MM.1S (cell line): ENCODE measurements at regions not wholly inside any gene's neighbourhood (a gene's known extent, or its start where the extent isn't known, plus 50 kb on each side); places are given as distances from the start of the nearest gene placed in this dataset.

Experiments
- DNase-seq: peaks from one replicate; pipeline ENCODE4 v3.0.0-alpha.2; 2015
- H2AFZ ChIP-seq: fragments of 300-600 bp; sonication (generic); 2 replicates; pipeline ENCODE4 v1.6.0; 2016; ENCODE audit warnings: antibody characterized with exemption, low read length
- H3F3A ChIP-seq: fragments of 300-600 bp; sonication (generic); 2 replicates; pipeline ENCODE4 v1.6.1; 2016; ENCODE audit warnings: mild to moderate bottlenecking, antibody characterized with exemption, low read length, moderate library complexity, mixed read lengths; ENCODE audit not compliant: insufficient read depth
- H3K27ac ChIP-seq: fragments of 300-600 bp; sonication (generic); 2 replicates; pipeline ENCODE4 v1.5.1; 2016; ENCODE audit warnings: mild to moderate bottlenecking, low read length
- H3K27me3 ChIP-seq: fragments of 300-600 bp; sonication (generic); replicated peaks from 2 replicates; pipeline ENCODE4 v1.6.0; 2016; ENCODE audit warnings: low read length; ENCODE audit not compliant: insufficient read depth
- H3K36me3 ChIP-seq: fragments of 300-600 bp; sonication (generic); replicated peaks from 2 replicates; pipeline ENCODE4 v1.6.1; 2016; ENCODE audit warnings: mild to moderate bottlenecking, low read length, mixed read lengths; ENCODE audit not compliant: insufficient read depth
- H3K4me1 ChIP-seq: fragments of 300-600 bp; sonication (generic); 2 replicates; pipeline ENCODE4 v1.6.1; 2016; ENCODE audit warnings: low read length, mixed read lengths
- H3K4me2 ChIP-seq: fragments of 300-600 bp; sonication (generic); 2 replicates; pipeline ENCODE4 v1.6.0; 2016; ENCODE audit warnings: low read depth, low read length
- H3K4me3 ChIP-seq: fragments of 300-600 bp; sonication (generic); 2 replicates; pipeline ENCODE4 v1.5.1; 2016; ENCODE audit warnings: low read length, mixed read lengths
- H3K79me2 ChIP-seq: fragments of 300-600 bp; sonication (generic); 2 replicates; pipeline ENCODE4 v1.6.1; 2016; ENCODE audit warnings: mixed run types, low read length, mixed read lengths
- H3K9ac ChIP-seq: fragments of 300-600 bp; sonication (generic); 2 replicates; pipeline ENCODE4 v1.6.1; 2016; ENCODE audit warnings: low read length, mixed read lengths
- H3K9me2 ChIP-seq: fragments of 300-600 bp; sonication (generic); replicated peaks from 2 replicates; pipeline ENCODE4 v1.6.1; 2016; ENCODE audit warnings: mild to moderate bottlenecking, low read length, mixed read lengths; ENCODE audit not compliant: insufficient read depth
- H3K9me3 ChIP-seq: fragments of 300-600 bp; sonication (generic); replicated peaks from 2 replicates; pipeline ENCODE4 v1.6.1; 2016; ENCODE audit warnings: mild to moderate bottlenecking, low read length, mixed read lengths; ENCODE audit not compliant: insufficient read depth
- H4K20me1 ChIP-seq: fragments of 300-600 bp; sonication (generic); 2 replicates; pipeline ENCODE4 v1.6.1; 2016; ENCODE audit warnings: mild to moderate bottlenecking, low read length, moderate library complexity, mixed read lengths; ENCODE audit not compliant: insufficient read depth
- CTCF ChIP-seq: fragments of 300-600 bp; sonication (generic); IDR thresholded peaks from 2 replicates; pipeline ENCODE4 v1.5.1; 2016; ENCODE audit warnings: antibody characterized with exemption, low read length, mixed read lengths
- EZH2 ChIP-seq: fragments of 300-600 bp; sonication (generic); optimal IDR thresholded peaks from 2 replicates; pipeline ENCODE3; 2017; ENCODE audit warnings: low read depth, mild to moderate bottlenecking, antibody characterized with exemption, low read length, mixed read lengths
- EZH2phosphoT487 ChIP-seq: fragments of 300-600 bp; sonication (generic); IDR thresholded peaks from 2 replicates; pipeline ENCODE4 v1.6.1; 2018; ENCODE audit warnings: antibody characterized with exemption, low read length

- H3F3A ChIP-seq, result no peaks in the 10 kb centered on the region
- H3K79me2 ChIP-seq, result no peaks in the 10 kb centered on the region
- no peaks in the 10 kb centered on the region for H3K4me1 ChIP-seq
- no peak for DNase-seq
- no peaks in the 10 kb centered on the region for H3K27me3 ChIP-seq
- H3K9me3 ChIP-seq, result no peaks in the 10 kb centered on the region
- no peak overlapping the region for H3K9ac ChIP-seq
- H3K9me2 ChIP-seq, result no peaks in the 10 kb centered on the region
- no peaks in the 10 kb centered on the region for H3K36me3 ChIP-seq
- H2AFZ ChIP-seq, result no peak overlapping the region
- TF ChIP-seq EZH2phosphoT487 (no peak), CTCF (no peak), EZH2 (no peak)
- H4K20me1 ChIP-seq, result no peaks in the 10 kb centered on the region
- H3K27ac ChIP-seq, result no peak overlapping the region
- H3K4me3 ChIP-seq, result no peak overlapping the region
- H3K4me2 ChIP-seq, result no peak overlapping the region
Observed at GRCh38 chr10:53646525-53646924, 873.9 kb upstream of the MBL2 start.

- no peak overlapping the region for H3K4me3 ChIP-seq
- no peaks in the 10 kb centered on the region for H3K27me3 ChIP-seq
- no peaks in the 10 kb centered on the region for H4K20me1 ChIP-seq
- H3K36me3 ChIP-seq, result no peaks in the 10 kb centered on the region
- no peak for DNase-seq
- H3K9ac ChIP-seq, result no peak overlapping the region
- no peaks in the 10 kb centered on the region for H3K4me1 ChIP-seq
- H3K79me2 ChIP-seq, result no peaks in the 10 kb centered on the region
- no peaks in the 10 kb centered on the region for H3K9me3 ChIP-seq
- no peak overlapping the region for H3K27ac ChIP-seq
- no peaks in the 10 kb centered on the region for H3K9me2 ChIP-seq
- H3F3A ChIP-seq, result no peaks in the 10 kb centered on the region
- H3K4me2 ChIP-seq, result no peak overlapping the region
- TF ChIP-seq CTCF, result no peak
- TF ChIP-seq EZH2phosphoT487, result no peak
- no peak for TF ChIP-seq EZH2
- H2AFZ ChIP-seq, result no peak overlapping the region
Observed at GRCh38 chr10:53645951-53646350, 873.4 kb upstream of the MBL2 start.

- Histone ChIP-seq H3K27ac (no peak overlapping the region), H3K36me3 (no peaks in the 10 kb centered on the region), H3F3A (no peaks in the 10 kb centered on the region), H2AFZ (no peak overlapping the region), H3K9ac (no peak overlapping the region), H3K9me3 (no peaks in the 10 kb centered on the region), H3K79me2 (no peaks in the 10 kb centered on the region), H3K4me3 (no peak overlapping the region), H4K20me1 (no peaks in the 10 kb centered on the region), H3K9me2 (no peaks in the 10 kb centered on the region), H3K27me3 (no peaks in the 10 kb centered on the region), H3K4me2 (no peak overlapping the region), H3K4me1 (no peaks in the 10 kb centered on the region)
- TF ChIP-seq EZH2 (no peak), CTCF (no peak), EZH2phosphoT487 (no peak)
- no peak for DNase-seq
Observed at GRCh38 chr10:53638006-53638405, 865.4 kb upstream of the MBL2 start.

DNA sequence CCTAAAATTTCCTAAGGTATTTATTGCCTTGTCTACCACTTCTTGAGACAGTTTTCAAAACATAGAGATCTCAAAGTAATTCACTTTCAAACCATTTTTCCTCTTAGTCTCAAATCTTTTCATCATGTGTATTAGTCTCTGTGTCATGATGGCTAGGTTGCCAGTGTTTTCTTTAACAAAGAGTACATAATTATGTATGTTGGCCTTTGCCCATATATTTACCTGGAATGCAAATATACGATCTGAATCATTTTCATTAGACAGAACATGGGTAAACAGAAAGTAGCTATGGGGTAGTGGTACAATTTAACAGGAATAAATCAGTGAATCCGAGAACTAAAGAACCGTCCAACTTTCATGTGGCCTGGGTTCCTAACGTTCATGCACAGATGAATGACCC is 852.1 kb upstream of the MBL2 start:
- no peaks in the 10 kb centered on the region for H3K4me1 ChIP-seq
- H3K79me2 ChIP-seq, result no peaks in the 10 kb centered on the region
- H3K4me2 ChIP-seq, result no peak overlapping the region
- no peak for DNase-seq
- H3K9me2 ChIP-seq, result no peaks in the 10 kb centered on the region
- H3K36me3 ChIP-seq, result no peaks in the 10 kb centered on the region
- H3F3A ChIP-seq, result no peaks in the 10 kb centered on the region
- TF ChIP-seq CTCF (no peak), EZH2 (no peak), EZH2phosphoT487 (no peak)
- no peak overlapping the region for H3K9ac ChIP-seq
- no peaks in the 10 kb centered on the region for H4K20me1 ChIP-seq
- no peaks in the 10 kb centered on the region for H3K27me3 ChIP-seq
- no peaks in the 10 kb centered on the region for H3K9me3 ChIP-seq
- H3K27ac ChIP-seq, result no peak overlapping the region
- no peak overlapping the region for H2AFZ ChIP-seq
- H3K4me3 ChIP-seq, result no peak overlapping the region
